ENCODE measurements at regions not wholly inside any gene's neighbourhood (a gene's known extent, or its start where the extent isn't known, plus 50 kb on each side); places are given as distances from the start of the nearest gene placed in this dataset.

- no peaks in the 10 kb centered on the region for H3K9me3 Mint-ChIP-seq (ENCODE audit: unreplicated experiment)
- H3K36me3 Mint-ChIP-seq (ENCODE audit: low read depth, unreplicated experiment), result no peaks in the 10 kb centered on the region
- peaks cover 2% of the 10 kb centered on the region for H3K27me3 Mint-ChIP-seq (ENCODE audit: unreplicated experiment)
- no peak overlapping the region for H3K4me3 Mint-ChIP-seq (ENCODE audit: unreplicated experiment)
- H3K4me1 Mint-ChIP-seq (ENCODE audit: unreplicated experiment), result no peaks in the 10 kb centered on the region
- DNase-seq (ENCODE audit: low spot score), result no peak
- no peak overlapping the region for H3K27ac Mint-ChIP-seq (ENCODE audit: unreplicated experiment)
- TF ChIP-seq CTCF (IDR thresholded peaks at IDR 0.05; ENCODE audit: unreplicated experiment), result no peak
Measured at GRCh38 chr19:31913103-31913661, 432.2 kb upstream of the ZNF507 start.

DNA sequence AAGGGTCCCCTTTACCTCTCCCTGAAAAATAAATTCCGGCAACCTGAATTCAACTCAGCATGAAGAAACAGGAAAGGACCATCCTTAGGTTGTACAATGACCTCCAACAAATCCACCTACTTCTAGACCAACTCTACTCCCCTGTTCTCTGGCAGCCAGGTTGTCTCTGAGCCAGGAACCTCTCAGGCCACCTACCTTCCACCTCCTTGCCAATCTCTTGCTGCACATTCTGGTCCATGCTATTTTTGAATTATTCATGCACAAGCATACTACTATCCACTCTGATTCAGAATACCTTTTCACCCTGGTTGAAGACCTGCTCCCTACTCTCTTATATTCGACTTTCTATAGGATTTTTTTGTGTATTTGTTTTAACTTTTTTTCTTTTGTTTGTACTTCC, 415.0 kb upstream of the ZNF507 start:
- DNase-seq (ENCODE audit: low spot score), result no peak
- Mint-ChIP-seq H3K4me3 (ENCODE audit: unreplicated experiment) (no peak overlapping the region), H3K4me1 (ENCODE audit: unreplicated experiment) (no peaks in the 10 kb centered on the region), H3K9me3 (ENCODE audit: unreplicated experiment) (no peaks in the 10 kb centered on the region), H3K27ac (ENCODE audit: unreplicated experiment) (no peak overlapping the region), H3K36me3 (ENCODE audit: low read depth, unreplicated experiment) (no peaks in the 10 kb centered on the region), H3K27me3 (ENCODE audit: unreplicated experiment) (no peaks in the 10 kb centered on the region)
- TF ChIP-seq CTCF (IDR thresholded peaks at IDR 0.05; ENCODE audit: unreplicated experiment), result no peak

DNA sequence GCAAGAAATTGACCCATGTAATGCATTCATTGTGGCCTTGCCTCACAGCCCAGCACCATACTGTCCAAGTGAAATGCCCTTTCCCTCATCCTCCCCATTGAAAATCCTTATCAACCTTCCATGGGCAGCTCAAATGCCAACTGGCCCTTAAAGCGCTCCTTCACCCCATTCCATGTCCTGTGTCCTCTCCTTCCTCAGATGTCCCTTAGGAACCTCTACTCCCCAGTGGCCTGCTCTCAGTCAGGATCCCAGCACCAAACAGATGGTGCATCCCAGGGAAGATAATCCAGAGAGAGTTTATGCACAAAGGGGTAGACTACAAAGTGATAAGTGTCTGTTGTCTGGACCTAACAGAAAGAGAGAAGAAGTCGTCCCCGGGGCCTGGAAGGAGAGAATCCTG, 407.4 kb upstream of the ZNF507 start:
- Mint-ChIP-seq H3K4me1 (ENCODE audit: unreplicated experiment) (peaks cover 11% of the 10 kb centered on the region), H3K4me3 (ENCODE audit: unreplicated experiment) (no peak overlapping the region), H3K9me3 (ENCODE audit: unreplicated experiment) (no peaks in the 10 kb centered on the region), H3K27me3 (ENCODE audit: unreplicated experiment) (peaks cover 2% of the 10 kb centered on the region), H3K27ac (ENCODE audit: unreplicated experiment) (no peak overlapping the region), H3K36me3 (ENCODE audit: low read depth, unreplicated experiment) (no peaks in the 10 kb centered on the region)
- DNase-seq (ENCODE audit: low spot score), result no peak
- no peak for TF ChIP-seq CTCF (IDR thresholded peaks at IDR 0.05; ENCODE audit: unreplicated experiment)

GRCh38 chr19:31938675-31939074, 406.7 kb upstream of the ZNF507 start:
- H3K9me3 Mint-ChIP-seq (ENCODE audit: unreplicated experiment), result no peaks in the 10 kb centered on the region
- H3K36me3 Mint-ChIP-seq (ENCODE audit: low read depth, unreplicated experiment), result no peaks in the 10 kb centered on the region
- TF ChIP-seq CTCF (IDR thresholded peaks at IDR 0.05; ENCODE audit: unreplicated experiment), result no peak
- peaks cover 11% of the 10 kb centered on the region for H3K4me1 Mint-ChIP-seq (ENCODE audit: unreplicated experiment)
- peaks cover 2% of the 10 kb centered on the region for H3K27me3 Mint-ChIP-seq (ENCODE audit: unreplicated experiment)
- DNase-seq (ENCODE audit: low spot score), result no peak
- no peak overlapping the region for H3K4me3 Mint-ChIP-seq (ENCODE audit: unreplicated experiment)
- no peak overlapping the region for H3K27ac Mint-ChIP-seq (ENCODE audit: unreplicated experiment)

DNA sequence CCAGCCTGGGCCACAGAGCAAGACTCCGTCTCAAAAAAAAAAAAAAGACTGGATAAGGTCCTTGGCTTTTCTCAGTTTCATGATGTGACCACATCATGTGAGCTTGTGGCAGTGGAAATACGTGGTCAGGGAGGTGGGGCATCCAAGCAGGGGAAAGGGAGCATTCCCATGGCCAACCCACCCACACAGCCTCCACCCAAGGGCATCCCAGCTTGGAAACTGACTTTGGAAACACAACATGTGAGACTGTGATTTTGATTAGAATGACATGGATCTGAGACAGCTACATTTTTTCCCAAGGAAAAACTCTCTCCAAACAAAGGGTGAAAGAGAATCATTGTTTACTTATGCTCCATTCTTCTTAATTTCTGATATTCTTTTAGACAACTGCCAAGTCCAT, 405.0 kb upstream of the ZNF507 start:
- no peak for TF ChIP-seq CTCF (IDR thresholded peaks at IDR 0.05; ENCODE audit: unreplicated experiment)
- Mint-ChIP-seq H3K36me3 (ENCODE audit: low read depth, unreplicated experiment) (no peaks in the 10 kb centered on the region), H3K27me3 (ENCODE audit: unreplicated experiment) (peaks cover 2% of the 10 kb centered on the region), H3K27ac (ENCODE audit: unreplicated experiment) (no peak overlapping the region), H3K4me3 (ENCODE audit: unreplicated experiment) (no peak overlapping the region), H3K4me1 (ENCODE audit: unreplicated experiment) (peaks cover 11% of the 10 kb centered on the region), H3K9me3 (ENCODE audit: unreplicated experiment) (no peaks in the 10 kb centered on the region)
- DNase-seq (ENCODE audit: low spot score), result no peak

Measured in endothelial cell (in vitro differentiated cells).